ENCODE measurements at regions not wholly inside any gene's neighbourhood (a gene's known extent, or its start where the extent isn't known, plus 50 kb on each side); places are given as distances from the start of the nearest gene placed in this dataset.

DNA sequence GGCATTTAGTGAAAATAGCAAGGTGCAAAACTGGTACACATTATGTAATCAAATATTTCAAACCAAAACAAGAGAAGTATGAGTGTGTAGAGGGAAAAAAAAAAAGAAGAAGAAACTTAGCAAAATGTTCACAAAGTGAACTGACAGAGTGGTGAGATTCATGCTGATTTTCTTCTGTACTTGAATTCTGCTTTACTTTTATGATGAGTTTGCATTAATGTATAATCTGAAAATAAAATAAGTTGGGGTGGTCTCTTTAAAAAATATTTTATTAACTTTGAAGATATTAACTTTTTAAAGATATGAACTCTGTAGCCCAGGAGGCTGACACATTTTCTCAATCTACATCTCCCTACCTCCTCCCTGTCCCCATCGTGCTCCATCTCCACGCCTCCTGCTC, 185.1 kb downstream of the QDPR start:
- TF ChIP-seq, protein P1, sequence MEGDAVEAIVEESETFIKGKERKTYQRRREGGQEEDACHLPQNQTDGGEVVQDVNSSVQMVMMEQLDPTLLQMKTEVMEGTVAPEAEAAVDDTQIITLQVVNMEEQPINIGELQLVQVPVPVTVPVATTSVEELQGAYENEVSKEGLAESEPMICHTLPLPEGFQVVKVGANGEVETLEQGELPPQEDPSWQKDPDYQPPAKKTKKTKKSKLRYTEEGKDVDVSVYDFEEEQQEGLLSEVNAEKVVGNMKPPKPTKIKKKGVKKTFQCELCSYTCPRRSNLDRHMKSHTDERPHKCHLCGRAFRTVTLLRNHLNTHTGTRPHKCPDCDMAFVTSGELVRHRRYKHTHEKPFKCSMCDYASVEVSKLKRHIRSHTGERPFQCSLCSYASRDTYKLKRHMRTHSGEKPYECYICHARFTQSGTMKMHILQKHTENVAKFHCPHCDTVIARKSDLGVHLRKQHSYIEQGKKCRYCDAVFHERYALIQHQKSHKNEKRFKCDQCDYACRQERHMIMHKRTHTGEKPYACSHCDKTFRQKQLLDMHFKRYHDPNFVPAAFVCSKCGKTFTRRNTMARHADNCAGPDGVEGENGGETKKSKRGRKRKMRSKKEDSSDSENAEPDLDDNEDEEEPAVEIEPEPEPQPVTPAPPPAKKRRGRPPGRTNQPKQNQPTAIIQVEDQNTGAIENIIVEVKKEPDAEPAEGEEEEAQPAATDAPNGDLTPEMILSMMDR (conservative IDR thresholded peaks at IDR 0.05 in 1 of 2, IDR thresholded peaks at IDR 0.05 in 1 of 2; ENCODE audit: extremely low read depth in 1 of 2, insufficient read depth in 1 of 2, low read depth in 1 of 2, low read length in 2 of 2), result no peak
- no peak for TF ChIP-seq EZH2 (IDR thresholded peaks at IDR 0.05; ENCODE audit: borderline replicate concordance, low read length)

All from mammary epithelial cell (primary cell).